H9 (cell line): ENCODE measurements at regions not wholly inside any gene's neighbourhood (a gene's known extent, or its start where the extent isn't known, plus 50 kb on each side); places are given as distances from the start of the nearest gene placed in this dataset.

Experiments used
- DNase-seq: peaks from one replicate; pipeline ENCODE4 v3.0.0-alpha.2; 2017
- H2AFZ ChIP-seq: one replicate; pipeline ENCODE4 v1.6.1; 2013; ENCODE audit warnings: mild to moderate bottlenecking, low read length, control low read depth, moderate library complexity
- H2AK5ac ChIP-seq: 2 replicates; pipeline ENCODE4 v1.6.1; 2013; ENCODE audit warnings: low read length, control low read depth, mixed read lengths; ENCODE audit not compliant: insufficient read length
- H2BK120ac ChIP-seq: one replicate; pipeline ENCODE4 v1.6.1; 2013; ENCODE audit warnings: low read depth, mild to moderate bottlenecking, low read length, control low read depth, inconsistent platforms; ENCODE audit not compliant: poor library complexity, severe bottlenecking
- H2BK12ac ChIP-seq: 2 replicates; pipeline ENCODE4 v1.6.1; 2013; ENCODE audit warnings: low read length, control low read depth, mixed read lengths, low read depth; ENCODE audit not compliant: insufficient read length
- H2BK15ac ChIP-seq: 2 replicates; pipeline ENCODE4 v1.6.1; 2013; ENCODE audit warnings: low read depth, low read length, control low read depth
- H2BK20ac ChIP-seq: one replicate; pipeline ENCODE4 v1.6.1; 2013; ENCODE audit warnings: low read depth, mild to moderate bottlenecking, low read length, control low read depth, inconsistent platforms; ENCODE audit not compliant: poor library complexity, severe bottlenecking
- H2BK5ac ChIP-seq: 2 replicates; pipeline ENCODE4 v1.6.1; 2013; ENCODE audit warnings: low read length, control low read depth, mixed read lengths; ENCODE audit not compliant: insufficient read length
- H3K14ac ChIP-seq: 2 replicates; pipeline ENCODE4 v1.6.1; 2013; ENCODE audit warnings: low read length, control low read depth; ENCODE audit not compliant: insufficient read depth
- H3K18ac ChIP-seq: 2 replicates; pipeline ENCODE4 v1.6.1; 2013; ENCODE audit warnings: low read depth, mild to moderate bottlenecking, mixed read lengths, low read length, control low read depth; ENCODE audit not compliant: insufficient read length
- H3K23ac ChIP-seq: 2 replicates; pipeline ENCODE4 v1.6.1; 2013; ENCODE audit warnings: low read length, control low read depth, mixed read lengths, low read depth; ENCODE audit not compliant: insufficient read length
- H3K23me2 ChIP-seq: 2 replicates; pipeline ENCODE4 v1.6.1; 2013; ENCODE audit warnings: low read depth, mild to moderate bottlenecking, mixed read lengths, low read length, control low read depth; ENCODE audit not compliant: insufficient read length, poor library complexity, severe bottlenecking
- H3K27ac ChIP-seq: 2 replicates; pipeline ENCODE4 v1.5.1; 2013; ENCODE audit warnings: low read length, control low read depth, mixed read lengths, low read depth; ENCODE audit not compliant: insufficient read length
- H3K27me3 ChIP-seq: 2 replicates; pipeline ENCODE4 v1.6.1; 2013; ENCODE audit warnings: low read length, control low read depth, inconsistent platforms; ENCODE audit not compliant: insufficient read depth
- H3K4ac ChIP-seq: 2 replicates; pipeline ENCODE4 v1.6.1; 2013; ENCODE audit warnings: low read depth, mild to moderate bottlenecking, control low read depth, inconsistent platforms, low read length, moderate library complexity
- H3K4me1 ChIP-seq: 2 replicates; pipeline ENCODE4 v1.6.1; 2013; ENCODE audit warnings: low read length, control low read depth, inconsistent platforms; ENCODE audit not compliant: insufficient read depth
- H3K4me2 ChIP-seq: 2 replicates; pipeline ENCODE4 v1.6.1; 2013; ENCODE audit warnings: low read length, control low read depth, mixed read lengths; ENCODE audit not compliant: insufficient read length, insufficient read depth
- H3K56ac ChIP-seq: 2 replicates; pipeline ENCODE4 v1.6.1; 2013; ENCODE audit warnings: low read depth, mild to moderate bottlenecking, mixed read lengths, low read length, control low read depth; ENCODE audit not compliant: insufficient read length
- H3K79me1 ChIP-seq: 2 replicates; pipeline ENCODE4 v1.6.1; 2013; ENCODE audit warnings: low read depth, mild to moderate bottlenecking, moderate library complexity, low read length, control low read depth, inconsistent platforms; ENCODE audit not compliant: insufficient read depth, poor library complexity, severe bottlenecking
- H3K79me2 ChIP-seq: 2 replicates; pipeline ENCODE4 v1.6.1; 2013; ENCODE audit warnings: low read length, control low read depth, inconsistent platforms; ENCODE audit not compliant: insufficient read depth
- H3K9ac ChIP-seq: 2 replicates; pipeline ENCODE4 v1.6.1; 2013; ENCODE audit warnings: low read length, control low read depth, mixed read lengths; ENCODE audit not compliant: insufficient read length; ENCODE audit errors: extremely low read depth
- H3K9me3 ChIP-seq: one replicate; pipeline ENCODE4 v1.6.1; 2013; ENCODE audit warnings: low read depth, low read length, inconsistent platforms; ENCODE audit not compliant: control insufficient read depth
- H3T11ph ChIP-seq: one replicate; pipeline ENCODE4 v1.6.1; 2013; ENCODE audit warnings: mild to moderate bottlenecking, low read length, control low read depth, inconsistent platforms
- H4K20me1 ChIP-seq: one replicate; pipeline ENCODE4 v1.6.1; 2013; ENCODE audit not compliant: control insufficient read depth, insufficient read length, insufficient read depth
- H4K5ac ChIP-seq: 2 replicates; pipeline ENCODE4 v1.6.1; 2013; ENCODE audit warnings: low read depth, mild to moderate bottlenecking, mixed read lengths, low read length, control low read depth; ENCODE audit not compliant: insufficient read length
- H4K8ac ChIP-seq: replicated peaks from 2 replicates; pipeline ENCODE4 v1.6.1; 2013; ENCODE audit warnings: low read length, control low read depth, mixed read lengths, low read depth; ENCODE audit not compliant: insufficient read length
- H4K91ac ChIP-seq: 2 replicates; pipeline ENCODE4 v1.6.1; 2013; ENCODE audit warnings: low read depth, mild to moderate bottlenecking, moderate library complexity, mixed read lengths, low read length, control low read depth; ENCODE audit not compliant: insufficient read length
- H3K27ac Mint-ChIP-seq, 3 experiments: 2 replicates in 2 of 3; 3 replicates in 1 of 3; pipeline ENCODE4 v1.8.0; 2020 to 2021; ENCODE audit warnings: mixed read lengths in 3 of 3, mild to moderate bottlenecking in 1 of 3, moderate library complexity in 1 of 3
- H3K27me3 Mint-ChIP-seq: 2 replicates; pipeline ENCODE4 v1.8.0; 2021; ENCODE audit warnings: low read depth, mild to moderate bottlenecking, moderate library complexity, mixed read lengths
- H3K36me3 Mint-ChIP-seq, 3 experiments: 2 replicates in 2 of 3; 3 replicates in 1 of 3; pipeline ENCODE4 v1.8.0; 2020 to 2021; ENCODE audit warnings: low read depth in 3 of 3, mixed read lengths in 3 of 3; ENCODE audit not compliant: insufficient read depth in 1 of 3
- H3K4me1 Mint-ChIP-seq, 2 experiments: 2 replicates each; pipeline ENCODE4 v1.8.0; 2020; ENCODE audit warnings: mixed read lengths in 2 of 2
- H3K4me3 Mint-ChIP-seq, 2 experiments: 2 replicates in 1 of 2; 3 replicates in 1 of 2; pipeline ENCODE4 v1.8.0; 2020 to 2021; ENCODE audit warnings: mild to moderate bottlenecking in 2 of 2, mixed read lengths in 2 of 2, moderate library complexity in 1 of 2
- H3K9me3 Mint-ChIP-seq, 2 experiments: 2 replicates in 1 of 2; 3 replicates in 1 of 2; pipeline ENCODE4 v1.8.0; 2020; ENCODE audit warnings: mild to moderate bottlenecking in 2 of 2, mixed read lengths in 2 of 2, moderate library complexity in 1 of 2
- WGBS: extraction: QIAGEN DNeasy Blood & Tissue Kit; methylation state at CpG from one replicate; pipeline ENCODE4 v1.1.7; 2013; ENCODE audit warnings: missing lambda C conversion rate, low lambda C conversion rate, mixed read lengths; ENCODE audit not compliant: insufficient read length; ENCODE audit errors: extremely low coverage; 5-methylcytosine and 5-hydroxymethylcytosine counted together
- TF ChIP-seq, protein P1 (sequence below): fragments of 200-600 bp; sonication (generic); conservative IDR thresholded peaks from 3 replicates; pipeline ENCODE4 v1.8.0; 2021; ENCODE audit warnings: antibody characterized with exemption, mild to moderate bottlenecking

DNA sequence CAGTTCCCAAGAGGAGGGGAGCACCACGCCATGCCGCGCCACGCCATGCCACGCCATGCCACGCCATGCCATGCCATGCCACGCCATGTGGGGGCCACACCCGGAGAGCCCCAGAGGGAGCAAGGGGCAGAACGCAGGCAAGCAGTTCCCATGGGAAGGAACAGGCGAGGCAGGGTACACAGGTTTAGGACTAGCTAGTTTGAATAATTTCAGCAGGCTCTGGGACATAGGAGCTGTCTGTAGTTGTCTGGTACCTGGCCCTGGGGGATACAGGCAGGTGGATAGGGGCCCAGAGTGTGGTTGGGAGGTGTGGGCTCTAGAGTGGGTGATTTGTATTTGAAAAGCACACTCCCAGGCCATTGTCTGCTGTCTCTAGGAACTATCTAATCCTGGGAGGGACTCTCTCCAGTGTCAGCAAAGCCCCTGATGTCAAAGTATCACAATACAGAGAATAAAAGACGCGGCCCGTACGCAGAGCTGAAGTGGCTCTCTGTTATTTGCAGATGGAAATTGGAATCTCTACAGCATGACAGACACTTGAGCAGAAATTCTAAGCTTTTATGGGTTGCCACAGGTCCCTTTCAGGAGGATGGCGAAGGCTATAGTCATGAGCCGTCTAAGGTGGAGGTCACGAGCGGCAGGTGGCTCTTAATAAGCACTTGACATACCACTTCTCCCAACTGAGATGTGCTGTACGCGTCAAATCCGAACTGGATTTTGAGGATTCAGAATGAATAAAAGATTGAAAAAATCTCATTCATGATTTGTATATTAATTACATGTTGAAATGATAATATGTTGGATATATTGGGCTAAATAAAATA, 220.8 kb upstream of the TNRC6C start:
- Histone ChIP-seq H4K91ac (no peak overlapping the region), H2BK120ac (no peak overlapping the region), H3K23ac (no peak overlapping the region), H2BK5ac (no peak overlapping the region), H3T11ph (no peak overlapping the region), H2AFZ (no peak overlapping the region), H3K14ac (no peak overlapping the region), H4K5ac (no peak overlapping the region), H3K79me2 (no peaks in the 10 kb centered on the region), H3K9ac (no peak overlapping the region), H3K79me1 (no peaks in the 10 kb centered on the region), H3K56ac (no peak overlapping the region), H3K9me3 (no peaks in the 10 kb centered on the region), H2AK5ac (no peak overlapping the region), H3K18ac (no peak overlapping the region), H4K20me1 (no peaks in the 10 kb centered on the region), H3K4me2 (no peak overlapping the region), H2BK12ac (no peak overlapping the region), H3K23me2 (no peaks in the 10 kb centered on the region), H3K4me1 (no peaks in the 10 kb centered on the region), H4K8ac (no peak overlapping the region), H3K27ac (no peak overlapping the region), H3K27me3 (peaks cover 10% of the 10 kb centered on the region; the same call in 1 of the 2 replicates), H2BK20ac (no peak overlapping the region), H3K4ac (no peak overlapping the region), H2BK15ac (no peak overlapping the region)
- Mint-ChIP-seq H3K9me3 (peaks cover 24 to 25% of the 10 kb centered on the region in 2 experiments), H3K27me3 (peaks cover 95% of the 10 kb centered on the region), H3K36me3 (peaks cover 8 to 17% (median 11%) of the 10 kb centered on the region in 3 experiments; a peak in 6 of 7 replicates), H3K27ac (no peak overlapping the region), H3K4me1 (peaks cover 50 to 65% of the 10 kb centered on the region in 2 experiments), H3K4me3 (no peak overlapping the region)
- TF ChIP-seq, protein P1, sequence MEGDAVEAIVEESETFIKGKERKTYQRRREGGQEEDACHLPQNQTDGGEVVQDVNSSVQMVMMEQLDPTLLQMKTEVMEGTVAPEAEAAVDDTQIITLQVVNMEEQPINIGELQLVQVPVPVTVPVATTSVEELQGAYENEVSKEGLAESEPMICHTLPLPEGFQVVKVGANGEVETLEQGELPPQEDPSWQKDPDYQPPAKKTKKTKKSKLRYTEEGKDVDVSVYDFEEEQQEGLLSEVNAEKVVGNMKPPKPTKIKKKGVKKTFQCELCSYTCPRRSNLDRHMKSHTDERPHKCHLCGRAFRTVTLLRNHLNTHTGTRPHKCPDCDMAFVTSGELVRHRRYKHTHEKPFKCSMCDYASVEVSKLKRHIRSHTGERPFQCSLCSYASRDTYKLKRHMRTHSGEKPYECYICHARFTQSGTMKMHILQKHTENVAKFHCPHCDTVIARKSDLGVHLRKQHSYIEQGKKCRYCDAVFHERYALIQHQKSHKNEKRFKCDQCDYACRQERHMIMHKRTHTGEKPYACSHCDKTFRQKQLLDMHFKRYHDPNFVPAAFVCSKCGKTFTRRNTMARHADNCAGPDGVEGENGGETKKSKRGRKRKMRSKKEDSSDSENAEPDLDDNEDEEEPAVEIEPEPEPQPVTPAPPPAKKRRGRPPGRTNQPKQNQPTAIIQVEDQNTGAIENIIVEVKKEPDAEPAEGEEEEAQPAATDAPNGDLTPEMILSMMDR, result no peak
- DNase-seq, result peak; percentile 24
- no CpG with 5 or more reads among the region's 21 CpGs for WGBS
